Stimulated activated CD4-positive, alpha-beta T cell treated with anti-CD3 and anti-CD28 coated beads, Interleukin-15, amount 100 ng/mL, for 48 hours (primary cell): ENCODE measurements at regions not wholly inside any gene's neighbourhood (a gene's known extent, or its start where the extent isn't known, plus 50 kb on each side); places are given as distances from the start of the nearest gene placed in this dataset.

ENCODE experiments used
- DNase-seq, 2 donors: peaks; one replicate each; pipeline ENCODE4 v3.0.0-alpha.2; 2020; ENCODE audit warnings: low read depth in 2 of 2

DNA sequence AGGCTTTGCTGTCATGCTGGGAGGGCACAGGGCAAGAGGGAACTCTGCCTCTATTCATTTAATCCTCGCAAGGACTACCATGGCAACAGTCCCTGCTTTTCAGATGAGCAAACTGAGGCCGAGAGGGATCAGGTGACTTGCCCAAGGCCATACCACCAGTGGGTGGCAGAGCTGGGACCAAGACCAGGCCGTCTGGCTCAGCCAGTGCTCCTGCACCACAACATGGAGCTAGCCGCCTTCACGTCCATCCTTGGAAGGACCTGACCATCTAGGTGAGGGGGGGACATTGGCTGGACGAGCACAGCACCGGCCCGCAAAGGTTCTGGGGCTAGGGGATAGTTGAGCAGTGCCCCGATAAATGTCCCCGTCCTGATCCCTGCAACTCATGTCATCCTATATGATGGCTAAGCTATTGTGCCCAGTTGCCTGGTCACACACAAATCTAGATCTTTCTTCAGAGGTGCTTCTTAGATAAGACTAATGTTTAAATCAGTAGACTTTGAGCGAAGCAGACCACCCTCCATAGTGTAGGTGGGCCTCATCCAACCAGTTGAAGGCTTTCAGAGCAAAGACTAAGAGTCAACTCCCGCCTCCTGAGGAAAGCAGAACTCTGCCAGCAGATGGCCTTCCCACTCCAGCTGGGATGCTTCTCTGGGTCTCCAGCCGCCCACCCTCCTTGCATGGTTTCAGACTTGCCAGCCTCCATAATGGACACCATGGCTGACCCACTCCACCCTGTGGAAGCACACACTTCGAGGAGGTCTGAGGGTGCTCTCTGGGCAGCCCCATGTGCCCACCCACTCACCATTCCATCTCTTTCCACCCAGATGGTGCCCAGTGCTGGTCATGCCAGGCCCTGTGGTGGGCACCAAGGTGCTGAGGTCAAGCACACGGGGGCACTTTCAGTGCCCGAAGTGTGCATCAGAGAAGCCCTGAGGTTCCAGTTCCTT lies 214.8 kb upstream of the RAB6C start:
- DNase-seq, result no peak

DNA sequence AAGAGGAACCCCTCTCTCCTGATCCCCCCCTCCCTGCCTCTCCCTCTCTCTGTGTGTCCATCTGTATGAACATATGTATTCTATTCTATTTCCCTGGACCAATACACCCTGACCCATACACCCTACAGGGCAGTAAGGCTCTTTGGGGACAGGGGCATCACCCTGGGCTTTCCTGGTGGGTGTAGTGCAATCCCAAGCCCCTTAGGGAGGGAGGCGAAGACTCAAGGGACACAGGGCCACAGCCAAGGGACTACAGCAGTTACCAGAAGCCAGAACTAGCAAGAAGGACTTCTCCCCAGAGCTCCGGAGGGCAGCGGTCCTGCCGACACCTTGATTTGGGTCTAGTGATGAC lies 214.2 kb upstream of the RAB6C start:
- no peak for DNase-seq

DNA sequence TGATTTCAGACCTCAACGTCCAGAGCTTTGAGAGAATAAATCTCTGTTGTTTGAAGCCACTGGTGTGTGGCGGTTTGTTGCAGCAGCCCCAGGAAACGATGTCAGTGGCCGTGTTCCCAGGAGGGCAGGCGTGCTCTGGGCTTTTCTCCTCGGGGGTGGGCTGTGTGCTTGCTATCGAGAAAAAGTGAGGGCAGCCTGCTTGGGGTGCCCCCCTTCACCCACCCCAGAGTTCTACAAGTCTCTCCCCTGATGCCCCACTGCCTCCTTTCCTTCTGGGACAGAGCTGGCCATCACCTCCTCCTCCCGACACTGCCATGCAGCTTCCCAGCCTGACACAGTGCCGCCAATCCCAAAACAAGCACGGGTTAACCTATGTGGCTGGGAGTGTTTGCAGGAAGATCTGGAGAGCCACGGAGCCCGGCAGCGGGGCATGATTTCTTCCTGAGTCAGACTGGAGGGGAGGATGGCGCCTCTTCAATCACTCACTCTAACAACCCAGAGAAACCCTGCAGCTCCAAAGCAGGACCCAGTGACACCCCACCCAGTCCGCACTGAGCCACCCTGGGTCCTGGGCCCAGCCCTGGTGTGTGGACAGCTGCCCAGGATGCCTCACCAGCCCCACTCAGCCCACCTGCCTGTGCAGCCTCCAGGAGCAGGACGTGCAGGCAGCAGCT lies 213.7 kb upstream of the RAB6C start:
- DNase-seq, result no peak

DNA sequence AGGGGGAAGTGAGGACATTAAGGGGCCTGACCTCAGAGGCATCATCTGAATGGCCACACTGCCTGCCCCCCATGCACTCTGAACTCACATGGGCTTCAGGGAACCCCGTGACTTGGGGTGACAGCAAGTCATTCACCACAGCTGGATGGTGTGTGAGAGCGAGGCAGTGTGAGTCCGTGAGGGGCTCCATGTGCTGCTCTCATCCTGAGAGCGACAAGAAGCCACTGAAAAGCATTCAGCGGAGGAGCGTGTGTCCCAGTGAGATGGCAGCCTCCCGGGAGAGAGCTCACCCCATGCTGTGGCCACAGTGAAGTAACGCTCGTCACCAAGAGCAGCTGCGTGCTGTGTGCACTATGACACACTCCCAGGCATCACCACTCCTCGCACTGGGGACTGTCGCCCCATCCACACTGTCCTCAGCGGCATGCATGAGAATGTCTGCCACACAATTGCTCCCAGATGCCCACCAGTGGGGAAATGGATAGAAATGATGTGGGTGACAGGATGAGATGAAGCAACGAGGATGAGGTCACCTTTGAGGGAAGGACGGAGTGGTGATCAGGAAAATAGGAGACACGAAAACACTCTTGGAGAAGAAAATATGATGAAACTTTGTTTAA lies 213.0 kb upstream of the RAB6C start:
- DNase-seq, result no peak

DNA sequence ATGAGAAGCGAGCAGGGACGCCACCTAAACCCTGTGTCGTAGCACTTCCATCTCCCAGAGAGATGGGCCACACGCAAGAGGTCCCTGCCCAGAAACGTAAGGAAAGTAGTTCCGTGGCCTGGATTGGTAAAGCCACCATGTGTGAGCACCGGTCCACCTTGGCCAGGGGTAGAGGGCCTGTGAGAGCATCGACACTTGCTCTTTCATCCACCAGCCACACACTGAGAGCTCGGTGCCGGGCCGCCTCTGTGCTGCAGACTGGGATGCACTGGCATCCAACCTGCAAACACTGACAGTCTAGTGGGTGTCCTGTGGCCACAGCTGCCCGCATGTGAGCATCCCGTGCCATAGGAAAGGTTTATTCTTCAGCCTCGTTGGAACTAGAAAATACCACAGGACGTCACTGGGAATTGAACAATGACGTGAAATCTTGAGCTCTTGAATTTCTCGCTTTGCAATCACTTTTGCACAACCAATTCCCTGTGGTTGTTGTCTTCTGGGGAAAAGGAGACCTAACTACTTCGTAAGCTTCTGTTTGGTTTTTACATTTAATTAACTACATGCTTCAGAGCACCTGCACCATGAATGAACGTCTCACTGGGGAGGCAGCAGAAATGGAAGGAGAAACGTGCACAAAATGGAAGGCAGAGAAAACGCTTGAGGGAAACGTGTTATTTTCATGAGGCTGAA lies 212.0 kb upstream of the RAB6C start:
- no peak for DNase-seq

DNA sequence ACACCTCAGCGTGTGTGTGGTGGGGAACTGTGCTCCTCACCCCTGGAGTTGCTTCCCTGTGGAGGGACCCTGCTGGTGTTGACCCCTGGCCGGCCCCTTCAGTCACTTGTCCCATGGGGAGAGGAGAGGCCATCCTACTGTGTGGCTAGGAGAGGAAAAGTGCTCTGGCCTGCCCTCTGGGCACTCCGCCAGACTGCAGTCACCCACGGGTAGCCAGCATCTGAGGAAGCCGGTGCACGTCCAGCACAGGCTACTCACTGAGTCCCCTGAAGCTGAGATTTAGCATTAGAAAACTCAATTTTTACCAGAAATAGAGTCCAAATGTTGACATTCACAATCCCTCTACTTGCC lies 211.5 kb upstream of the RAB6C start:
- no peak for DNase-seq

DNA sequence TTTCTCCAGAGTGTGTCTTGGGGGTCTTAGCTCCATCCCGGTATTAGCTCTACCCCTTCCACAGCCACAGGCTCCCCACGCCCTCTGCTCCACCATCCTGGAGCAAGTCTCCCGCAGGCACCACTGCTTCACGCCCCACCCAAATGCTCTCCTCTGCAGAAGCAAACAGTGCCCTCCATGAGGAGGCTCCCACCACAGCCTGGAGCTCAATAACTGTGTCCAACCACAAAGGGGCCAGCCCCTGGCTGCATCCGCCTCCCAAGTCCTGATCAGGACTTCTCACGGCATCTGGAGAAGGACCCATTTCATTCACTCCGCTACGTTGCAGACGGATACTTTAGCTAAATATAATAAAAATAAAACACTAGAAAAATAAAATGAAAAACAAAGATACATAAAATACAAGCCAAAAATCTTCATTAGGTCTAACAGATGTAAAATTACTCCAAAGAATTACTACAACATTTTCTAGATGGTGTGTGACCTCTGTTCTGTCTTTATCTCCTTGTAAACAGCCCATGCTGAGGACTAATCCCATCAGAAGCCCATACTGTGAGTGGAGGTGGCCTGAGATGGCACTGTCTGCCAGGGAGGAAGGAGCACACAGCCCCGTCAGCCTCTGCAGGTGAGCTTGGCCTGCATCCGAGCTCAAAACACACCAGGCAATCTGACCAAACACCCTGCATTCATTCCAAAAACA lies 210.8 kb upstream of the RAB6C start:
- DNase-seq, result no peak

DNA sequence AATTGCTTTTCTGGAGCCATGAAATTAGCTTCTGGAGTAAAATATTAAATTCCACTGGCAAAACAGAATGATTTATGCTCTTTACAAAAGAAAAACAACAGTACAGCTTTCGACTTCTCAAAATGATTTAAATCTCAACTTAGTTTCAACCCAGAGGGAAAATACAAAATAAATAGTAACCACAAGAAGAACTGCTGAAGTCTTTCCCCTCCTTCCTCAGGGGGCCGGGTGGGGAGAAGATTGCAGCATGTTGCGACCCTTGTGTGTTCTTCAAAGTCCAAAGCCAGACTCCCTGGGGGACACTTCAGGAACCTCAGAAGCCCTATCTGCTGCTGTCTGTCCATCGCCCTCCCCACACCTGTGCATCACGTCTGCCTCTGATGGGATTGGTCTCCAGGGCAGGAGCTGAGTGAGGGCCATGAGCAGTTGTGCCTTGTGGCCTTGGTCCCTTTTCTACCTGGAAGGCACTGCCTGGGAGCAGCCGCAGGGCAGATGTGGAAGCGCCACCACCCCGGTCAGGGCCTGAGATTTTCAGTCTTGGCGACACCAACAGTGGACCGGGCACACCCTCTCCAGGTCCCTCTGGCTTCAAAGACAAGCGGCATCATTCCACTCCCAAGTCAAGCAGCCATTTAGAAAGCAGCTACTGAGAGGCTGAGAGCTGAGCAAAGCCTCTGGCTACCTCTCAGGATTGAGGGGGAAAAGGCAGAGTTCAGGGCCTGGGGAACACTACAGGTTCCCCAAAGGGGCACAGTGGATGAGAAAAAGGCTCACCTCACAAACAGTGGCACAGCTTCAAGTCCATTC lies 210.1 kb upstream of the RAB6C start:
- no peak for DNase-seq

DNA sequence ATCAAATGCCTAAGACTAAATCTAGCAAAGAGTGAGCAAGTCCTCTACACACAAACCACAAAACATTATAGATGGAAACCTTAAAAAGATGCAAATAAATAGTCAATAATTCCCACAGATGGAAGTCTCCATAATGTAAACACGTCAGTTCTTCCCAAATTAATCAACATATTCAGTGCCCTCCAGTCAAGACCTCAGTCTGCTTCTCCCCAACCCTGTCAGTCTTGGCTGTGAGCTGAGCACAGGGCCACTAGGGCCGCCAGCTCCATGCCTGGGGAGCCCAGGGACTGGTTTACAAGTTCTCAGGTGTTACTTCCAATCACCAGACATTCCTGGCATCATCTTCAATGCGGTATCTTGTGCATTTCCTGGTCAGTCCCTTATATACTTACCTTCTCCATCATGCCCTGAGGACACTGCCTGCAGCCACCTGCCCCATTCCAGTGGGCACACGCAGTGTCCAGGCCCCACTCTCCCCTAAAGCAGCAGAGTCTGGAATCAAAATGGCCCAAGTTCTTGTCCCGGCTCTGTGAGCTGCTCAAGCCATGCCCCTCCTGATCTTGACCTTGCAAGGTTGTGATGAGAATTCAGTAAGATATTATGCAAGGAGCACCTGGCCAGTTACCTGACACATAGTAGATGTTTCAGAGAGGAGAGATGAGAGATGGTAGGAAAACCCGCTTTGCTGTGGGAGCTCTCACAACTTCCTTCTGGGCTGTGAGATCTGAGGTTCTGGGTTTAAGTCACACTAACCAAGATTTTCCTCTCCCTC lies 207.9 kb upstream of the RAB6C start:
- DNase-seq, result no peak

DNA sequence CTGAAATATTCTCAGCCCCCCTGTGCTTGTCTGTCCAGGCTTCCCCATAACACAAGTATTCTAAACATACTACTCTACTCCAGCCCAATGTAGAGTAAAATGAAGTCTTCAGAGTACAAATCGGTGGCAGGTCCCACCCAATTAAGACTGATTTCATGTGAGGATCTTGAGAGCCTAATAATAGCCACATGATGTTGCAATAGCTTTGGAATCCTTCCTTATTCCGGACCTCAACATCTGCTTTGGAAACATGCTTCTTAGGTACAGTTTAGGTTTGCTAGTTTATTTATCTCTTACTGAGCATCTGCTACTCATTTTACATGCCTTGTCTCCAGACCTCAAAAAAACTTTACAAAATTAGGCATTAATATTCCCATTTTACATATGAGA lies 207.3 kb upstream of the RAB6C start:
- DNase-seq, result no peak

DNA sequence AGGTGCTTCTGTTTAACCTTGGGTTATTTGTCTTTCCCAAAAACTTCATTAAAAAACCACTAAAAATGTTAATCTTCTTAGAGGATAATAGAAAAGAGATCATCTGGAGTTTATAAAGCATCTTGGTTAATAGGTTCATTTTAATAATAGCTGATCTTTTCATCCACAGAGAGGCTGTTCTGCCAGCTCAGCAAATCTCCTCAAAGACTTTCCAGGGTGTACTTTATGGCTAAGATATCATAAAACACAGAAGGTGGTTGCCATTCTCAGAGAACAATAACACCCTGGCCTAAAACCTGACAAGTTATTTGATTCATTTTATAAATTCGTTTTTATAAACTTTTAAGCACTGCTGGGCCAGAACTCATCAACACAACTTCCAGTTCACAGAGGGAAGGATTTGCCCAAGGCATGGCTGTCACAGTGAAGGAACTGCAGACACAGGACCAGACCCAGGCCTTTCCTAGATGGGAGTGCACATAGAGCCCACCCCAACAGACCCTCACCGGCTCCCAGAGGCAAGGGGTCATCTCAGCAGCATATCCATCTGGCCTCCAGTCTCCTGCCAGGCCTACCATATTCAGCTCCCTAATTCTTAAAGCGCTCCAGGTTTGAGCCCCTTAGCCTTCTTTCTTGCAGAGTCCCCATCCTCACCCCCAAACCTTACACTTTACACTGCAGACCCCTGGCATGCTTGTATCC lies 203.4 kb upstream of the RAB6C start:
- no peak for DNase-seq

DNA sequence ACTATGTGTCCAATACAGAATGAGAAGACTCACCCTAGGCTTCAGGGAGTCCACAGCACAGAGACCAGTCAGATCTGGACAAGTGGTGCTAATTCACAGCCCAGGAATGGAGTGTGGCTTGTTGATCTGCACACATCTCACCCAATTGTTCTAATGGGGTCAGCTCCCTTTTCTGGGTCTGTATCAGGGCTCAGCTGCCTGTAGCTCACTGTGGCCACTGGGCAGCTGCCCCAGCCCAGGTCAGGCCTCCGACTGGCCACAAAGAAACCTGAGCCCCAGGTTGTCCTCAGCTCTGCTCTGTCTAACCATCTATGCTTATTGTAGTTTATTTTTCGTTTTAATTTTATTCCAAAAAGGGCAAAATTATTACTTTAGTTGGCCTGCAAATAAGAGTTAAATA lies 202.3 kb upstream of the RAB6C start:
- DNase-seq, result no peak

DNA sequence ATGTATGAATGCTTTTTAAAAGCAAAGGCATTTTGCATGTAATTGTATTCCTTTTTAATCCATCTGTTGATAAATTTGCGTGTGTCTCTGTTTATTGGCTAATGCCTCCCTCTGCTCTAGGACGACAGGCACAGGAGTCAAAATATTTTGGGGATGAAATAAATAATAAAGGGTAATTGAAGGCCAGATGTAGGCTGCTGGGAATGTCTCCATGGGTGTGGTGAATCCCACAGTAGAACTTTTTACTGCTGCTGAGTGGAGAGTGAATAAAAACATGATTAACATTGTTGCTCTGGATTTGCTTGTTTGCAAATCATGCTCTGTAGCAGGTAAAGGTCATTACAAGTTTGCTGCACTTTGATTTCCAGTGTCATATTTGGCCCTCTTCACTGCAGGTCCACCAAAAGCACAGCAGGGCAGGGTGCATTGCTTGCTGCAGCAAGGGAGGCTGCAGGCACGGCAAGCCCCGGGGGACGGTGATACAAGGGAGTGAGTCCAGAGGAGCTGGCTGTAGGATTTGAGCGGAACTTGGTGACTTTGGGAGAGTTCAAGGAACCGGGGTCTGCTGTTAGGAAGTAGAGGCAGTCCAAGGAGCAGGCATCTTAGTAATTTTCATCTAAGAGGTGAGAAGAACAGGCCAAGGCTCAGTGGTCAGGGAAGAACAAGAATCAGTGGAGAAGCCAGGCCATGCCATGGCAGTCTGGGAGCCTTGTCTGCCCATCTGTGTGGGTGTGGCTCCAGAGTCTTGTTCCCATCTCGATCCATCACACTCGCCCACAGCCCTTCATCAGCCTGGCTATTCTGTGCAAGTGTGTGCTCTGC lies 201.5 kb upstream of the RAB6C start:
- DNase-seq, result no peak

DNA sequence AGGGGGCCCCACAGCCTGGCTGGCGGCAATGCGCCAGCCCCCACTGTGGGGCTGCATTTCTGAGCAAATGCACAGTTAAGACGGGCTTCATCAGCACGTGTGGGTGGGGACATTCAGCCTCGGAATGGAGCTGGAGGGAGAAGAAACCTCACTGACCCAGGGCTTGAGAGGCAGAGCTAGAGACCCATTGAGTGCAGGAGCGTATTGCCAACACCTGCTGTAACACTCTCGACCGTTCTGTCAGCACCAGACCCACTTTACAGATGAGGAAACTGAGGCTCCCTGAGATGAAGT lies 200.9 kb upstream of the RAB6C start:
- DNase-seq, result no peak

DNA sequence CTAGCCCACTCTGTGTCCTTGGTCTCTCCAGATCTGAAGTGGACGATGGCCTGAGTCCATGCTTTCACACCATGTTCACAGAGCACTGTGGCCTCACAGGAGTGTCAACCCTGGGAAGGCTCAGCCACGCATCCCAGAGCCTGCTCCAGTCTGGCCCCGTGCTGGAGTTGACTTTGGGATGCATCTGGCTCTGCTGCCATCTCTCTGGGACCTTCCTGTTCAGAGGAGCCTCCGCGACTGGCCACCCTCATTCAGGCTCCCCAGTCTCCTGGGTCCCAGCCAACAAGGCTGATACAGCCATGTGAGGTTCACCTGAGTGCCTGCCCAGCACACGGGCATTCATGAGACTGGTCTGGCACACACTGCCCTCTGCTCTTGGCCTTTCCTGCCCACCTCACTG lies 199.7 kb upstream of the RAB6C start:
- DNase-seq, result no peak

DNA sequence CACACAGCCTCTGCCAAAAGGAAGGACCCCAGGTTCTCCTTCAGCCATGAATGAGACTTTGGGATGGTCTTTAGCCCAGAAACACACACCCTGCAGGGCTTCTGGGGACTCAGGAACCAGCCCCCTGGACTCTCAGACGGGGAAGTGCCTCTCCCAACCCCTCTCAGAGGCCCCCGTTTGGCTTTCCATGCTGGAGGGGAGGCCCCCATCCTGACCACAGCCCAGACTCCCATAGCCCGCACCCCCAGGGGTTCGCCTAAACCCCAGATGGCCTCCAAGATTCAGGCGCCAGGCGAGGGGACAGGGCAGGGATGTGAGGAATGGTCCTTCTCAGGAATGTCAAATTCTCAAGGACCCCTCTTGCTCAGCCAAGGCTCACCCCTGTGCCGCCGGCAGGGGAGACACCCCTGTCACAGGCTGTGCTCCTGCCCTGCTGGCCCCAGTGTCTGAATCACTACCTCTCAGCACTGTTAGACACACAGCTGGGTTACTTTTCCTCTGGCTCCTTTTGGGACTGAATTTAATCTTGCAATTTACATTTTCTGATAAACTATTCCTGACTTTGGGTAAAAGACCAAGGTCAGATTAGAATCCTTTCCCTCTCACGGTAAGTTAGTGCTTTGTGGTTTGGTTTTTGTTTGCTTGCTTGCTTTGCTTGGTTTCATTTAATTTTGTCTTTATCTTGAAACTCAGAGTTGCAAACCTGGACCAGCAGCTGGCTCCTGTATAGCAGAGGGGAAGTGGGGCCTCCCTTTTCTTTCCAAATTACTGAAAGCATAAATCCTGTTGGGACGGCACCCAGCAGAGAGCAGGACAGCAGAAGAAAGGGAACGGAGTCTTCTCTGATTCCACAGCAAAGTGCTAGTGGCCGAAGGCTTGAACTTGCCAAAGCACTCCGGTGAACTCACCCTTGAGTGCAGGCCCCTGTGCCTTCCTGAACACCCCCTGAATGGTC lies 198.9 kb upstream of the RAB6C start:
- no peak for DNase-seq

DNA sequence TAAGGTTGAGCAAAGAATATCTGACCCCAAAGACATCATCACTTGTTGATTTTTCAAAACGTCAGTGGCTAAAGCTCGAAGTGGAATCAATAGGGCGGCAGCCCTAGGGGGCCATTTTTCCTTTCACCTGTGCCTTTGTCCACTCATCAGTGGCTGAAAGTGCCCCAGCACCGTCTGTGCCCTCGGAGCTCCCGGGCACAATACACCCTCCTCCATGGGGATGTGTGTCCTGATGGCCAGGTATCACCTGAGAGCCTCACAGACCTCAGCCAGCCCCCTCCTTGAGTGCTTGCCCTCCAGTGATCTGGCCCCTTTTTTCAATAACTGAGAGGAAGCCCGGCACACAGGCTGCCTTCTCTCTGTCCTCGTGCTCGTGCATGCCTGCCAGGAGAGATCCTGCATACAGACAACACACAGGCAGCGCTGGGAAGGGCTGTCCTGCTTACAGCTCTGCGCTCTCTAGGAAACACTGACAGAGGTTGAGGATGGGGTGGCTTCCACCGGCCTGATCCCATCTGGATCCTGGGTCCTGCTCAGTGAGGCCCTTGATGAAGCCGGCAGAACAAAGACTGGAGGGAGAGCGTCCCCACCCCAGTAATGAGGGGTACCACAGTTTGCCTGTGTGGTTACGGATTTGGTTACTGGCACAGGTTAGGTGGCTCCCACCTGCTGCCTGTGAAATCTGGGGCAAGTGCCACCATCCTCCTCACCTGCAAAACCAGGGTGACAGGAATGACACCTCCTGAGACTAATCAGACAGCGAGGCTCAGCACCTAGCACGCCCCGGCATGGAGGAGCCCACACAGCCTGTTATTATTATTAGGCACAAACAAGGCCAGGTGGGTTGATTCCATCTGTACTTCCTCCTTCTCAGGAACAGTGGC lies 197.5 kb upstream of the RAB6C start:
- no peak for DNase-seq
